Lung (tissue), 11 donors: ENCODE measurements at regions not wholly inside any gene's neighbourhood (a gene's known extent, or its start where the extent isn't known, plus 50 kb on each side); places are given as distances from the start of the nearest gene placed in this dataset.

Source experiments
- ATAC-seq: fragments of 200-7000 bp; cut with Tn5 transposase; one replicate; pipeline ENCODE4 v1.9.1; 2020; ENCODE audit warnings: moderate number of reproducible peaks; ENCODE audit not compliant: insufficient read depth, low FRiP score
- DNase-seq, 3 donors: peaks; one replicate each; pipeline ENCODE4 v3.0.0-alpha.2; 2013 to 2017
- H3K27ac ChIP-seq, 2 donors: one replicate each; pipeline ENCODE4 v1.5.1; 2013; ENCODE audit warnings: mild to moderate bottlenecking in 2 of 2, moderate library complexity in 2 of 2, control low read depth in 1 of 2, inconsistent platforms in 1 of 2, low read depth in 1 of 2, low read length in 1 of 2
- H3K27me3 ChIP-seq, 3 donors: one replicate each; pipeline ENCODE4 v1.5.1; 2013; ENCODE audit warnings: low read length in 2 of 3; ENCODE audit not compliant: control insufficient read depth in 3 of 3, insufficient read depth in 3 of 3
- H3K36me3 ChIP-seq, 4 donors: one replicate each; pipeline ENCODE4 v1.5.1; 2013; ENCODE audit warnings: low read length in 4 of 4, mild to moderate bottlenecking in 1 of 4, moderate library complexity in 1 of 4; ENCODE audit not compliant: control insufficient read depth in 4 of 4, insufficient read depth in 4 of 4
- H3K4me1 ChIP-seq, 5 donors: one replicate each; pipeline ENCODE4 v1.5.1; 2013; ENCODE audit warnings: low read length in 5 of 5, mild to moderate bottlenecking in 2 of 5, moderate library complexity in 1 of 5; ENCODE audit not compliant: control insufficient read depth in 5 of 5, insufficient read depth in 5 of 5
- H3K4me3 ChIP-seq: one replicate; pipeline ENCODE4 v1.5.1; 2013; ENCODE audit warnings: mild to moderate bottlenecking, control low read depth, moderate library complexity
- H3K9ac ChIP-seq, 2 donors: one replicate each; pipeline ENCODE4 v1.5.1; 2013; ENCODE audit warnings: low read length in 2 of 2, control low read depth in 1 of 2; ENCODE audit not compliant: insufficient read depth in 1 of 2
- H3K9me3 ChIP-seq, 4 donors: one replicate each; pipeline ENCODE4 v1.5.1; 2013; ENCODE audit warnings: low read length in 3 of 4, mild to moderate bottlenecking in 1 of 4, moderate library complexity in 1 of 4; ENCODE audit not compliant: control insufficient read depth in 4 of 4, insufficient read depth in 3 of 4
- CTCF ChIP-seq: IDR thresholded peaks from 2 replicates; pipeline ENCODE4 v1.5.1; 2012; ENCODE audit warnings: mild to moderate bottlenecking; ENCODE audit errors: control extremely low read depth, extremely low read depth
- WGBS, 2 donors: extraction: QIAGEN DNeasy Blood & Tissue Kit; methylation state at CpG; one replicate each; pipeline ENCODE4 v1.1.7; 2013; 5-methylcytosine and 5-hydroxymethylcytosine counted together
- donor health status: control.
- donor health status: control.
- donor health status: Bipolar disorder and iron deficiency.
- donor health status: healthy.
- donor health status: DM: yes; HTN: yes; CAD: no.

- H3K4me1 ChIP-seq = no peaks in the 10 kb centered on the region
- ATAC-seq = no peak
- H3K27me3 ChIP-seq = peaks cover 0 to 2% (median 0%) of the 10 kb centered on the region in 3 donors
- WGBS, 2 donors = 83 to 95% methylated on average over 3 of the region's 3 CpGs
- H3K9me3 ChIP-seq = peaks cover 0 to 15% (median 0%) of the 10 kb centered on the region in 4 donors
- no peak for TF ChIP-seq CTCF
- H3K36me3 ChIP-seq = no peaks in the 10 kb centered on the region
- no peak overlapping the region for H3K4me3 ChIP-seq
- H3K9ac ChIP-seq = no peak overlapping the region
- DNase-seq = no peak
- H3K27ac ChIP-seq = no peak overlapping the region
These were observed 160.7 kb upstream of the ADCY1 start for GRCh38 chr7:45413419-45413818.

GRCh38 chr7:45414226-45414625 is 159.9 kb upstream of the ADCY1 start:
- no peak for TF ChIP-seq CTCF
- Histone ChIP-seq H3K4me3 (no peak overlapping the region), H3K4me1 (no peaks in the 10 kb centered on the region), H3K9ac (no peak overlapping the region), H3K36me3 (no peaks in the 10 kb centered on the region), H3K27ac (no peak overlapping the region), H3K9me3 (peaks cover 0 to 15% (median 0%) of the 10 kb centered on the region in 4 donors), H3K27me3 (peaks cover 0 to 4% (median 0%) of the 10 kb centered on the region in 3 donors)
- WGBS, 2 donors = 82 to 90% methylated on average over 4 of the region's 4 CpGs
- ATAC-seq = no peak
- no peak for DNase-seq

- peaks cover 0 to 13% (median 0%) of the 10 kb centered on the region in 4 donors for H3K9me3 ChIP-seq
- ATAC-seq = no peak
- no peak overlapping the region for H3K4me3 ChIP-seq
- no peak for TF ChIP-seq CTCF
- H3K27me3 ChIP-seq = peaks cover 0 to 4% (median 0%) of the 10 kb centered on the region in 3 donors
- H3K36me3 ChIP-seq = no peaks in the 10 kb centered on the region
- no peak overlapping the region for H3K27ac ChIP-seq
- 88 to 90% methylated on average over 2 of the region's 2 CpGs for WGBS, 2 donors
- no peak overlapping the region for H3K9ac ChIP-seq
- DNase-seq = no peak
- no peaks in the 10 kb centered on the region for H3K4me1 ChIP-seq
These were observed 158.9 kb upstream of the ADCY1 start for GRCh38 chr7:45415265-45415664.

GRCh38 chr7:45416846-45417245 is 157.3 kb upstream of the ADCY1 start:
- no peak for TF ChIP-seq CTCF
- ATAC-seq = no peak
- Histone ChIP-seq H3K4me3 (no peak overlapping the region), H3K9me3 (peaks cover 0 to 5% (median 0%) of the 10 kb centered on the region in 4 donors), H3K9ac (no peak overlapping the region), H3K36me3 (no peaks in the 10 kb centered on the region), H3K4me1 (no peaks in the 10 kb centered on the region), H3K27me3 (peaks cover 0 to 4% (median 0%) of the 10 kb centered on the region in 3 donors), H3K27ac (no peak overlapping the region)
- 50 to 73% methylated on average over 1 of the region's 1 CpG for WGBS, 2 donors
- DNase-seq = no peak
